ENCODE measurements at regions not wholly inside any gene's neighbourhood (a gene's known extent, or its start where the extent isn't known, plus 50 kb on each side); places are given as distances from the start of the nearest gene placed in this dataset.
A peak's percentile ranks its signal among the peaks of the same experiment; 100 is the strongest.
"Not testable (repeated sequence)": the region's sequence is repeated elsewhere in the genome, so short reads cannot be mapped to it uniquely, and the experiment has no call there.

- not testable (repeated sequence) for H3K9ac ChIP-seq (ENCODE audit: insufficient read depth, low read length, poor library complexity, severe bottlenecking); H3K4me1 Mint-ChIP-seq; H3K79me2 ChIP-seq (ENCODE audit: insufficient read depth, low read length); DNase-seq; H3K27ac Mint-ChIP-seq; H3K9me3 ChIP-seq (replicated peaks in 1 of 2; ENCODE audit: control insufficient read depth in 1 of 2, insufficient read depth in 1 of 2, low read length in 2 of 2); H3K27ac ChIP-seq (ENCODE audit: low read depth in 1 of 2, low read length in 2 of 2); H3K36me3 Mint-ChIP-seq; H3K4me3 ChIP-seq (replicated peaks in 1 of 3; ENCODE audit: low read depth in 2 of 3, low read length in 3 of 3); H3K36me3 ChIP-seq (replicated peaks in 1 of 2; ENCODE audit: control insufficient read depth in 1 of 2, insufficient read depth in 2 of 2, low read length in 2 of 2); H3K4me3 Mint-ChIP-seq; H3K4me2 ChIP-seq (replicated peaks; ENCODE audit: extremely low read depth, low read length, poor library complexity, severe bottlenecking); H4K20me1 ChIP-seq (ENCODE audit: insufficient read depth, low read length); H3K9me3 Mint-ChIP-seq; H3K27me3 ChIP-seq (ENCODE audit: control insufficient read depth in 2 of 2, insufficient read depth in 2 of 2, low read length in 2 of 2); H2AFZ ChIP-seq (ENCODE audit: insufficient read depth, low read depth, low read length, poor library complexity, severe bottlenecking)
- peaks cover 4 to 10% of the 10 kb centered on the region in 2 donors for H3K4me1 ChIP-seq (ENCODE audit: control insufficient read depth in 1 of 2, insufficient read depth in 2 of 2, low read length in 2 of 2)
- WGBS (ENCODE audit: insufficient coverage), result 100% methylated on average over 1 of the region's 6 CpGs
- intact Hi-C loops (cut with micrococcal nuclease), result loop anchor here in 1 of 2 donors (10.0 kb wide), 2 partner anchors 67 to 73 kb away; partner anchors contain the start of gene USP9X
- peaks cover 0 to 18% (median 0%) of the 10 kb centered on the region in 3 donors for H3K27me3 Mint-ChIP-seq (ENCODE audit: low read depth in 3 of 3)
Measured at GRCh38 chrX:41017785-41018184, 67.5 kb upstream of the USP9X start.

GRCh38 chrX:41018391-41019040, 66.7 kb upstream of the USP9X start:
- not testable (repeated sequence) for H3K9ac ChIP-seq (ENCODE audit: insufficient read depth, low read length, poor library complexity, severe bottlenecking); H3K4me3 Mint-ChIP-seq; H3K4me3 ChIP-seq (replicated peaks in 1 of 3; ENCODE audit: low read depth in 2 of 3, low read length in 3 of 3); H3K4me1 Mint-ChIP-seq; H3K36me3 ChIP-seq (replicated peaks in 1 of 2; ENCODE audit: control insufficient read depth in 1 of 2, insufficient read depth in 2 of 2, low read length in 2 of 2); H4K20me1 ChIP-seq (ENCODE audit: insufficient read depth, low read length); H3K9me3 Mint-ChIP-seq; H3K4me2 ChIP-seq (replicated peaks; ENCODE audit: extremely low read depth, low read length, poor library complexity, severe bottlenecking); H3K36me3 Mint-ChIP-seq; H3K9me3 ChIP-seq (replicated peaks in 1 of 2; ENCODE audit: control insufficient read depth in 1 of 2, insufficient read depth in 1 of 2, low read length in 2 of 2); DNase-seq; H3K27me3 ChIP-seq (ENCODE audit: control insufficient read depth in 2 of 2, insufficient read depth in 2 of 2, low read length in 2 of 2); H3K27ac ChIP-seq (ENCODE audit: low read depth in 1 of 2, low read length in 2 of 2); H3K79me2 ChIP-seq (ENCODE audit: insufficient read depth, low read length); H2AFZ ChIP-seq (ENCODE audit: insufficient read depth, low read depth, low read length, poor library complexity, severe bottlenecking)
- intact Hi-C loops (cut with micrococcal nuclease), result loop anchor here in 1 of 2 donors (10.0 kb wide), 2 partner anchors 66 to 74 kb away; partner anchors contain the start of gene USP9X
- WGBS (ENCODE audit: insufficient coverage), result no CpG with 5 or more reads among the region's 9 CpGs
- Mint-ChIP-seq H3K27me3 (ENCODE audit: low read depth in 3 of 3) (peaks cover 0 to 18% (median 0%) of the 10 kb centered on the region in 3 donors), H3K27ac (peak overlapping the region in 1 of 7 donors; percentile 44)
- peaks cover 4 to 13% of the 10 kb centered on the region in 2 donors for H3K4me1 ChIP-seq (ENCODE audit: control insufficient read depth in 1 of 2, insufficient read depth in 2 of 2, low read length in 2 of 2)

- H3K79me2 ChIP-seq (ENCODE audit: insufficient read depth, low read length), result no peaks in the 10 kb centered on the region
- no peak overlapping the region for H3K4me2 ChIP-seq (replicated peaks; ENCODE audit: extremely low read depth, low read length, poor library complexity, severe bottlenecking)
- H3K4me1 Mint-ChIP-seq, result peaks cover 2% of the 10 kb centered on the region
- peaks cover 0 to 3% (median 0%) of the 10 kb centered on the region in 7 donors for H3K9me3 Mint-ChIP-seq
- H3K9ac ChIP-seq (ENCODE audit: insufficient read depth, low read length, poor library complexity, severe bottlenecking), result no peak overlapping the region
- peaks cover 0 to 18% (median 0%) of the 10 kb centered on the region in 3 donors for H3K27me3 Mint-ChIP-seq (ENCODE audit: low read depth in 3 of 3)
- no peak for TF ChIP-seq CTCF (IDR thresholded peaks at IDR 0.05)
- peaks cover 4 to 13% of the 10 kb centered on the region in 2 donors for H3K4me1 ChIP-seq (ENCODE audit: control insufficient read depth in 1 of 2, insufficient read depth in 2 of 2, low read length in 2 of 2)
- no peak overlapping the region for H3K27ac Mint-ChIP-seq
- H3K36me3 ChIP-seq (replicated peaks in 1 of 2; ENCODE audit: control insufficient read depth in 1 of 2, insufficient read depth in 2 of 2, low read length in 2 of 2), result no peaks in the 10 kb centered on the region
- no peaks in the 10 kb centered on the region for H3K36me3 Mint-ChIP-seq
- H3K27me3 ChIP-seq (ENCODE audit: control insufficient read depth in 2 of 2, insufficient read depth in 2 of 2, low read length in 2 of 2), result no peaks in the 10 kb centered on the region
- no CpG with 5 or more reads among the region's 5 CpGs for WGBS (ENCODE audit: insufficient coverage)
- no peaks in the 10 kb centered on the region for H4K20me1 ChIP-seq (ENCODE audit: insufficient read depth, low read length)
- no peak for DNase-seq
- no peak overlapping the region for H3K4me3 ChIP-seq (replicated peaks in 1 of 3; ENCODE audit: low read depth in 2 of 3, low read length in 3 of 3)
- H3K9me3 ChIP-seq (replicated peaks in 1 of 2; ENCODE audit: control insufficient read depth in 1 of 2, insufficient read depth in 1 of 2, low read length in 2 of 2), result no peaks in the 10 kb centered on the region
- H2AFZ ChIP-seq (ENCODE audit: insufficient read depth, low read depth, low read length, poor library complexity, severe bottlenecking), result no peak overlapping the region
- no peak overlapping the region for H3K27ac ChIP-seq (ENCODE audit: low read depth in 1 of 2, low read length in 2 of 2)
- H3K4me3 Mint-ChIP-seq, result no peak overlapping the region
- intact Hi-C loops (cut with micrococcal nuclease), result loop anchor here in 1 of 2 donors (10.0 kb wide), 2 partner anchors 66 to 74 kb away; partner anchors contain the start of gene USP9X
Measured at GRCh38 chrX:41019041-41019392, 66.2 kb upstream of the USP9X start.
